ENCODE measurements at regions not wholly inside any gene's neighbourhood (a gene's known extent, or its start where the extent isn't known, plus 50 kb on each side); places are given as distances from the start of the nearest gene placed in this dataset.

- no peak for DNase-seq (ENCODE audit: low read depth, low spot score)
- TF ChIP-seq SIN3A (IDR thresholded peaks at IDR 0.05; ENCODE audit: borderline replicate concordance, insufficient read depth, low read depth, low read length) (no peak), TCF7L2 (IDR thresholded peaks at IDR 0.05; ENCODE audit: low read depth, low read length) (no peak), POLR2AphosphoS5 (IDR thresholded peaks at IDR 0.05; ENCODE audit: low read depth, low read length) (no peak), REST (IDR thresholded peaks at IDR 0.05; ENCODE audit: insufficient read depth in 1 of 2, low read depth in 2 of 2, low read length in 1 of 2) (no peak), CTCF (IDR thresholded peaks at IDR 0.05) (no peak)
- no peak for ATAC-seq
- BruUV-seq (replicated peaks): no TSS peak
- no peaks in the 10 kb centered on the region for H3K4me1 ChIP-seq (ENCODE audit: control insufficient read depth, insufficient read depth, low read length)
- intact Hi-C loops (cut with micrococcal nuclease; ENCODE audit: unreplicated experiment): no loop called here
- ChIA-PET POLR2A (no interaction called here), CTCF (no interaction called here)
- no peaks in the 10 kb centered on the region for H3K27me3 ChIP-seq (ENCODE audit: control insufficient read depth, insufficient read depth, low read length)
- H3K9me3 ChIP-seq (ENCODE audit: control insufficient read depth, insufficient read depth, low read depth, low read length): no peaks in the 10 kb centered on the region
- no peaks in the 10 kb centered on the region for H3K36me3 ChIP-seq (ENCODE audit: control insufficient read depth, insufficient read depth, low read length)
- in situ Hi-C loops (cut with HindIII; ENCODE audit: low pct_unique_long_range_greater_than_20kb, low sequenced_read_pairs): no loop called here
- H3K4me3 ChIP-seq (ENCODE audit: low read depth in 2 of 2, low read length in 2 of 2): no peak overlapping the region
- no peak overlapping the region for H3K27ac ChIP-seq (ENCODE audit: low read length)
Observed at GRCh38 chr18:71079606-71080005, 790.8 kb downstream of the SOCS6 start.

- ATAC-seq: no peak
- ChIA-PET CTCF (no interaction called here), POLR2A (no interaction called here)
- H3K27ac ChIP-seq (ENCODE audit: low read length): no peak overlapping the region
- H3K36me3 ChIP-seq (ENCODE audit: control insufficient read depth, insufficient read depth, low read length): no peaks in the 10 kb centered on the region
- H3K27me3 ChIP-seq (ENCODE audit: control insufficient read depth, insufficient read depth, low read length): no peaks in the 10 kb centered on the region
- no peaks in the 10 kb centered on the region for H3K4me1 ChIP-seq (ENCODE audit: control insufficient read depth, insufficient read depth, low read length)
- H3K4me3 ChIP-seq (ENCODE audit: low read depth in 2 of 2, low read length in 2 of 2): no peak overlapping the region
- in situ Hi-C loops (cut with HindIII; ENCODE audit: low pct_unique_long_range_greater_than_20kb, low sequenced_read_pairs) (no loop called here), intact Hi-C loops (cut with micrococcal nuclease; ENCODE audit: unreplicated experiment) (no loop called here)
- TF ChIP-seq POLR2AphosphoS5 (IDR thresholded peaks at IDR 0.05; ENCODE audit: low read depth, low read length) (no peak), CTCF (IDR thresholded peaks at IDR 0.05) (no peak), REST (IDR thresholded peaks at IDR 0.05; ENCODE audit: insufficient read depth in 1 of 2, low read depth in 2 of 2, low read length in 1 of 2) (no peak), SIN3A (IDR thresholded peaks at IDR 0.05; ENCODE audit: borderline replicate concordance, insufficient read depth, low read depth, low read length) (no peak), TCF7L2 (IDR thresholded peaks at IDR 0.05; ENCODE audit: low read depth, low read length) (no peak)
- H3K9me3 ChIP-seq (ENCODE audit: control insufficient read depth, insufficient read depth, low read depth, low read length): no peaks in the 10 kb centered on the region
- no peak for DNase-seq (ENCODE audit: low read depth, low spot score)
- BruUV-seq (replicated peaks): no TSS peak
Observed at GRCh38 chr18:71077451-71077850, 788.6 kb downstream of the SOCS6 start.
